Cerebellar cortex (tissue), 1 donor: ENCODE measurements at regions not wholly inside any gene's neighbourhood (a gene's known extent, or its start where the extent isn't known, plus 50 kb on each side); places are given as distances from the start of the nearest gene placed in this dataset.
"Not testable (repeated sequence)": the region's sequence is repeated elsewhere in the genome, so short reads cannot be mapped to it uniquely, and the experiment has no call there.

Source experiments
- DNase-seq: peaks from one replicate; pipeline ENCODE4 v3.0.0-alpha.2; 2015; ENCODE audit warnings: low spot score

GRCh38 chr5:159593518-159594073 is 263.3 kb upstream of the IL12B start:
- DNase-seq: no peak

- not testable (repeated sequence) for DNase-seq
Observed at GRCh38 chr5:159595561-159595960, 265.3 kb upstream of the IL12B start.

- DNase-seq: no peak
Observed at GRCh38 chr5:159601216-159601615, 270.9 kb upstream of the IL12B start.

GRCh38 chr5:159602434-159602833 is 272.1 kb upstream of the IL12B start:
- DNase-seq: no peak

- no peak for DNase-seq
Observed at GRCh38 chr5:159605585-159605984, 275.3 kb upstream of the IL12B start.

- no peak for DNase-seq
Observed at GRCh38 chr5:159609359-159609758, 279.1 kb upstream of the IL12B start.

GRCh38 chr5:159610966-159611579 is 280.8 kb upstream of the IL12B start:
- no peak for DNase-seq

- DNase-seq: no peak
Observed at GRCh38 chr5:159616952-159617351, 286.7 kb upstream of the IL12B start.

- DNase-seq: no peak
Observed at GRCh38 chr5:159619826-159620225, 289.5 kb upstream of the IL12B start.

- DNase-seq: no peak
Observed at GRCh38 chr5:159620853-159621540, 290.7 kb upstream of the IL12B start.

- no peak for DNase-seq
Observed at GRCh38 chr5:159628703-159629102, 287.6 kb upstream of the ADRA1B start.

- DNase-seq: no peak
Observed at GRCh38 chr5:159629158-159629557, 287.1 kb upstream of the ADRA1B start.

GRCh38 chr5:159630545-159630944 is 285.7 kb upstream of the ADRA1B start:
- no peak for DNase-seq

- DNase-seq: no peak
Observed at GRCh38 chr5:159631001-159631400, 285.3 kb upstream of the ADRA1B start.

- DNase-seq: no peak
Observed at GRCh38 chr5:159632866-159633265, 283.4 kb upstream of the ADRA1B start.

- no peak for DNase-seq
Observed at GRCh38 chr5:159638481-159638880, 277.8 kb upstream of the ADRA1B start.

GRCh38 chr5:159638954-159639559 is 277.2 kb upstream of the ADRA1B start:
- DNase-seq: no peak

GRCh38 chr5:159639590-159639989 is 276.7 kb upstream of the ADRA1B start:
- no peak for DNase-seq

GRCh38 chr5:159640446-159640845 is 275.8 kb upstream of the ADRA1B start:
- DNase-seq: no peak

GRCh38 chr5:159640921-159641320 is 275.4 kb upstream of the ADRA1B start:
- DNase-seq: no peak

- DNase-seq: no peak
Observed at GRCh38 chr5:159641371-159642039, 274.8 kb upstream of the ADRA1B start.

GRCh38 chr5:159642379-159642778 is 273.9 kb upstream of the ADRA1B start:
- DNase-seq: no peak

- no peak for DNase-seq
Observed at GRCh38 chr5:159644053-159644452, 272.2 kb upstream of the ADRA1B start.
